Immature natural killer cell (primary cell): ENCODE measurements at regions not wholly inside any gene's neighbourhood (a gene's known extent, or its start where the extent isn't known, plus 50 kb on each side); places are given as distances from the start of the nearest gene placed in this dataset.

Experiments used
- DNase-seq, 3 donors: peaks; one replicate each; pipeline ENCODE4 v3.0.0; 2022; ENCODE audit warnings: mixed read lengths in 1 of 3
- H3K27ac Mint-ChIP-seq, 6 donors: one replicate each; pipeline ENCODE4 v1.8.0; 2020; ENCODE audit warnings: mixed read lengths in 6 of 6, mild to moderate bottlenecking in 5 of 6, inconsistent platforms in 4 of 6, moderate library complexity in 3 of 6
- H3K27me3 Mint-ChIP-seq, 3 donors: one replicate each; pipeline ENCODE4 v1.8.0; 2020 to 2021; ENCODE audit warnings: low read depth in 3 of 3, mild to moderate bottlenecking in 3 of 3, mixed read lengths in 3 of 3, moderate library complexity in 3 of 3, inconsistent platforms in 1 of 3
- H3K36me3 Mint-ChIP-seq, 3 donors: one replicate each; pipeline ENCODE4 v1.8.0; 2020; ENCODE audit warnings: mixed read lengths in 3 of 3, inconsistent platforms in 2 of 3, mild to moderate bottlenecking in 2 of 3
- H3K4me1 Mint-ChIP-seq, 2 donors: one replicate each; pipeline ENCODE4 v1.8.0; 2020; ENCODE audit warnings: inconsistent platforms in 2 of 2, mild to moderate bottlenecking in 2 of 2, mixed read lengths in 2 of 2, moderate library complexity in 1 of 2
- H3K4me3 Mint-ChIP-seq, 5 donors: one replicate each; pipeline ENCODE4 v1.8.0; 2020; ENCODE audit warnings: mild to moderate bottlenecking in 5 of 5, mixed read lengths in 5 of 5, inconsistent platforms in 3 of 5, moderate library complexity in 3 of 5
- H3K9me3 Mint-ChIP-seq, 6 donors: one replicate each; pipeline ENCODE4 v1.8.0; 2020; ENCODE audit warnings: mild to moderate bottlenecking in 6 of 6, mixed read lengths in 6 of 6, inconsistent platforms in 4 of 6, moderate library complexity in 3 of 6

DNA sequence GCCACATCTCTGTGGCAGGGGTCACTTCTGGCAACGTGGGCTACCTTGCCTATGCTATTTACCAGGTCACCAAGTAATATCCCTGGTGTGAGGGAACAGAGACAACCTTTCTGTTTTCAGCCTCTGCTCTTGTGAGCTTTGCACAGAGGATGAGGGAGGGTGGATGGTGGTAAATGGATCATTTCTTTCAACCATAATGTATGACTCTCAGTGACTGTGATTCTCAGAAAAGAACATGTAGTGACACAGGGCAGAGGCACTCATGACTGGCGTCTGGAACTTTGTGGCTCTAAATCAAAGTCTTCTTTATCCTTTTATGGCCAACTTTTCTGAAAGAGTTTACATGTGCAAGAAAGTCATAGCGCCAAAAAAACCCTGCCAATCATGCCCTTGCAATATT is 153.5 kb upstream of the USP24 start:
- H3K9me3 Mint-ChIP-seq = no peaks in the 10 kb centered on the region
- no peaks in the 10 kb centered on the region for H3K36me3 Mint-ChIP-seq
- no peak for DNase-seq
- H3K27ac Mint-ChIP-seq = no peak overlapping the region
- H3K27me3 Mint-ChIP-seq = peaks cover 3 to 5% (median 4%) of the 10 kb centered on the region in 3 donors
- H3K4me1 Mint-ChIP-seq = no peaks in the 10 kb centered on the region
- H3K4me3 Mint-ChIP-seq = no peak overlapping the region

DNA sequence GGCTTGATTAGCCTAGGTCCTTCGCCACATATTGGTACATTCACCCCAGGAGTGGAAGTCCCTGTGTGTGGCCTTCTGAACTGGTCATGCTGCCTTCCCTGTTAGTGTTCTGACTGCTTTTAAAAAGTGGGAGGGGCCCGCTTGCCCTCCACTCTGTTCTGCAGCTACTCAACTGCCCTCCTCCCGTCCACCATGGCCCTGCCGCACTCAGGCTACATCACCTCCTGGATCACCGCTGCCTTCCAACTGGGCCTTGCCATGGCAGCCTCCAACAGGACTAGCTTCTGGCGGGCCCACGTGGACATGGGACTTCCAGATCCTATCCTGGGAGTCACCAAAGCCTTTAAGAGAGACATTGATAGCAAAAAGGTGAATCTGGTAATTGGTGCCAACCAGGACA is 152.1 kb upstream of the USP24 start:
- H3K36me3 Mint-ChIP-seq = no peaks in the 10 kb centered on the region
- peaks cover 4 to 9% of the 10 kb centered on the region in 2 donors for H3K4me1 Mint-ChIP-seq
- H3K27me3 Mint-ChIP-seq = peaks cover 3 to 6% (median 5%) of the 10 kb centered on the region in 3 donors
- H3K4me3 Mint-ChIP-seq = no peak overlapping the region
- H3K9me3 Mint-ChIP-seq = no peaks in the 10 kb centered on the region
- no peak for DNase-seq
- H3K27ac Mint-ChIP-seq = no peak overlapping the region

DNA sequence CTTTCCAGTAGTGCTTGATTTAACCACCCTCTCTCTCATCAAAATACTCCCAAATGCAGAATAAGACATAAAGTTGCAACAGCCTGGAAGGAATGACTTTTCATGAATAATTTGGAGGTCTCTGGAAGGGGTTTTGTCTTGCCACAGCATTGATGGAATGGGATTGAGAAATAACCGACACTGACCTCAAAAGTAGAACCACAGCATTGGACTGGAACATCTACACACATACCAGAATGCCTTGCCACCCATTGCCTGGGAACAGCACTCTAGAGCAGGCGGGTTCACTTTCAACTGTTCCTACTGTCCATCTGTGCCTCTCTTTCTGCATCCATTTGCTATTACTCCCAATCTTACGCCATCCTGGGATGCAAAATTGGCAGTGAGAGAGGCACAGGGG is 149.1 kb upstream of the USP24 start:
- DNase-seq = no peak
- Mint-ChIP-seq H3K27me3 (peaks cover 2 to 11% (median 3%) of the 10 kb centered on the region in 3 donors), H3K9me3 (no peaks in the 10 kb centered on the region)

DNA sequence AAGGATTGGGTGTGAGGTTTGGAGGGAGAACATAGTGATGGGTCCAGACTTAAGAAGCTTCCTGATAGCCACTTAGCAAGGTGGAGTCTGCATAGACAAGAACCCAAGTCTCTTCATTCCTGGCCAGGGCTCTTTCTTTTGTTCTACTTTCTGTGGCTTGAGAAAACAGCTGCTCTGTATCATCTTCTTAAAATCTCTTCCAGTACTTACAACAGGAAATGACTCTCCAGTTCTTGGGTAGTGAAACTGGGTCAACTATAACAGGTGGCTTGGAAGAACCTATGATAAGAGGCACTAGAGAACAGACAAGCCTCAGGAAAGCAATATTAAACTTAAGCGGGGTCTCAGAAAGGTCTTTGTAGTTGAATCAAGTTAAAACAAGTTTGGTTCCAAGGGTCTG is 148.1 kb upstream of the USP24 start:
- no peak overlapping the region for H3K27ac Mint-ChIP-seq
- no peak for DNase-seq
- peaks cover 2 to 11% (median 3%) of the 10 kb centered on the region in 3 donors for H3K27me3 Mint-ChIP-seq
- H3K4me3 Mint-ChIP-seq = no peak overlapping the region
- H3K4me1 Mint-ChIP-seq = peaks cover 4 to 9% of the 10 kb centered on the region in 2 donors
- no peaks in the 10 kb centered on the region for H3K9me3 Mint-ChIP-seq
- H3K36me3 Mint-ChIP-seq = no peaks in the 10 kb centered on the region

More for the DNA sequence above, 149.1 kb upstream of the USP24 start:
- Mint-ChIP-seq H3K4me3 (no peak overlapping the region), H3K27ac (no peak overlapping the region), H3K36me3 (no peaks in the 10 kb centered on the region), H3K4me1 (peaks cover 4 to 9% of the 10 kb centered on the region in 2 donors)

DNA sequence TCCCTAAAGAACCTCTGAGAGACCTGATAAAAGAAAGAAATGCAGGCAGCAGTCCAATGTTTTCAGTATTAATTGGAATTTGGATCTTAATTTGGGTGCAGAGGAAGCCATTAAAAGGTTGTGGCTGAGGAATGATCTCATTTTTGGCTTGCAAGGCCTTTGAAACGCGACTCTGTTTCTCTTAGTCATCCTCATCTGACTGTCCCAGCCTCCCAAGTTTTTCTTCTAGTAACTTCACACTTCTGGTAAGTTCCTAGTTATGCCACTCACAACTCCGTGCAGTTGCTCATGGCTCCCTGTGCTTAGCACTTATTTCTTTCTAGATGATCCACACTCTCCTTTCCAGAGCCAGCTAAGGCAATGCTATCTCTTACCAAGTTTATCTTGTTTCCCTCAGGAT is 147.4 kb upstream of the USP24 start:
- H3K9me3 Mint-ChIP-seq = no peaks in the 10 kb centered on the region
- no peaks in the 10 kb centered on the region for H3K36me3 Mint-ChIP-seq
- H3K27ac Mint-ChIP-seq = no peak overlapping the region
- H3K27me3 Mint-ChIP-seq = peaks cover 0 to 11% (median 2%) of the 10 kb centered on the region in 3 donors
- H3K4me1 Mint-ChIP-seq = peaks cover 4 to 9% of the 10 kb centered on the region in 2 donors
- H3K4me3 Mint-ChIP-seq = no peak overlapping the region
- DNase-seq = no peak

DNA sequence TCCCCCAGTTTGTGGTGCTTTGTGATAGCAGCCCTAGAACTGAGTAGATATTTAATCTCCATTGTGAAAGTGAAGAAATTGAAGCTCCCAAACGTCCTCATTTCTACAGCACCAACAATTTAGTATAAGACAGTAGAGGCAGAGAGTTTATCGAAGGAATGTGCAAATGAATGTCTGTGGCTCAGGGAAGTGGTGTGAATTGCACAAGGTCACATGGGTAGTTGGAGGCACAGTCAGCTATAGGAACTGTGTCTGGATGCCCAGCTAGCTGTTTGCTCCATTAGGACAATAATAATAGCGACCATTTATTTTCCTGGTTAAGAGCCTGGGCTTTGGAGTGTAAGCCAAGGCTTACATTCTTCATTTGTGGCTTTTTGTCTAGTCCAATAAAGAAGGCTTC is 144.4 kb upstream of the USP24 start:
- no peak overlapping the region for H3K4me3 Mint-ChIP-seq
- H3K4me1 Mint-ChIP-seq = peaks cover 4 to 9% of the 10 kb centered on the region in 2 donors
- H3K9me3 Mint-ChIP-seq = no peaks in the 10 kb centered on the region
- no peaks in the 10 kb centered on the region for H3K36me3 Mint-ChIP-seq
- no peak for DNase-seq
- H3K27ac Mint-ChIP-seq = no peak overlapping the region
- peaks cover 0 to 12% (median 0%) of the 10 kb centered on the region in 3 donors for H3K27me3 Mint-ChIP-seq

DNA sequence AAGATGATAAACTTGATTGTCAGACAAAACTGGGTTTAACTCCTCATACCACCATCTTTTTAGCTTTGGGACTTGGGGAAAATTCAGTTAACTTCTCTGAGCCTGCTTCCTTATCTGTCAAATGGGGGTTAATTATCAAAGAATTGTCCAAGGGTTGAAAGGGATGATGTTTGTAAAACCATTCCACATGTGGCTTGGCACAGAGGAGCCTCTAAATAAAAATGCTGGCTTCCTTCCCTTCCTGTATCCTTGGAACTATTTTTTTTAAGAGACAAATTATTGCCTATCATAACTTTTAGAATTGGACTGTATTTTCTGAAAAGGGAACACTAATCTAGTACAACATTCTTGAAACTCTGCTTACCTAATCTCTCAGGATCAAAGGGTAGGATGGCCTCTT is 143.4 kb upstream of the USP24 start:
- no peak overlapping the region for H3K4me3 Mint-ChIP-seq

DNA sequence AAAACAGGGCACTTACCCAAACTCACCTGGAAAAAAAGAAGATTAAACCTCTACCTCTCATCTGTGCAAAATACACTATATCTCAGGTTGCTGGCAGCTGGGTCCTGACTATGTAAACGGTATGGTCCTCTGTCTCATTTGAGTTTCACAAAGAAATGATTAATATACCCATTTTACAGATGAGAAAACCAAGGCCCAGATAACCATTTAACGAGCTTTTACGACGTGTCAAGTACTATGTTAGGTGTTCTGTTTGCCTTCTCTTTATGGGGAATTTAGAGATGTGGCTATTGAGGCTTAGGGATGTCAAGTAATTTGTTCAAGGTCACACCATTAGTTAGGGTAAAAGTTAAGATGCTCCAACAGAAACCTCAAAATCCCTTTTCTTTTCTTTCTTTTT is 140.4 kb upstream of the USP24 start:
- H3K27ac Mint-ChIP-seq = no peak overlapping the region
- DNase-seq = no peak
- no peaks in the 10 kb centered on the region for H3K4me1 Mint-ChIP-seq
- H3K4me3 Mint-ChIP-seq = no peak overlapping the region
- H3K27me3 Mint-ChIP-seq = peaks cover 0 to 13% (median 3%) of the 10 kb centered on the region in 3 donors
- no peaks in the 10 kb centered on the region for H3K36me3 Mint-ChIP-seq
- no peaks in the 10 kb centered on the region for H3K9me3 Mint-ChIP-seq

More for the DNA sequence above, 143.4 kb upstream of the USP24 start:
- Mint-ChIP-seq H3K9me3 (no peaks in the 10 kb centered on the region), H3K27ac (no peak overlapping the region), H3K4me1 (peaks cover 4 to 9% of the 10 kb centered on the region in 2 donors), H3K27me3 (peaks cover 0 to 13% (median 0%) of the 10 kb centered on the region in 3 donors), H3K36me3 (no peaks in the 10 kb centered on the region)
- no peak for DNase-seq

DNA sequence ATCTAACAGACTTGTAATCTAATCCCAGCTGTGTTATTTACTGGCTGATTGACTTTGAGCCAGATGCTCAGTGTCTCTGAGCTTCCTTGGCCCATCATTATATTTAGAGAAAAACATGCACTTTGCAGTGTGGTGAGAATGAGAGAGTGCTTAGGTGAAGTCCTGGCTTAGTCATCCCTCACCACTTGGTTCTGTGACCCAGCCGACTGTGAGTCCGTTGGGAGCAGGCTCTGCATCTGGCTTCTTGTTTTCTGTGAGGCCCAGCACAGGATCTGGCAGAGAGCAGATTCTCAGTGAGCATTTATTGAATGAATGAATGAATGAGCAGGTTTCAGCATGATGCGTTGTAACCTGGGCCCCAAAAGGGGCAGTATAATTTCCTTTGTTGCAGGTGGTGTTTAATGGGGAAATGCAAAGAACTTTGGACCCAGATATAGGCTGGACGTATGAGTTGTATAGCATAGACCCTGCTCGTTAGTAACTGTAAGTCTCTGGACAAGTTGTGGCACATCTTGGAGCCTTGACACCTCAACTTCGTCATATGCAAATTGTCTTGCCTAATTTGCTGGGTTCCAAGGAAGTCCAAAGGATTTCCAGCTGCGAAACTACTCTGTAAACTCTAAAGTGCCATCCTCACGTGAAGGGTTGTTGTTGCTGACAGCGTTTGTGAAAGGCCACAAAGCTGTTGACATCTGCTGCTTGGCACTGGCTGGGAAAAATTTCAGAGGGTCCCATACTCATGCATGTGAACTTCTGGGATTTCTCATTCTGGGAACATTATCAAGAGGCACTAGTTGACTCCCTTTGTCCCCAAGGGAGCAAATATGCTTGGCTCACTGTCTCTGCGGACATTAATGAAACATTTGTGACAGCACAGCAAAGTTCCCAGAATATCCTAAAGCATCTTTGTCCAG is 138.8 kb upstream of the USP24 start:
- Mint-ChIP-seq H3K9me3 (no peaks in the 10 kb centered on the region), H3K4me1 (no peaks in the 10 kb centered on the region), H3K27me3 (peaks cover 0 to 11% (median 3%) of the 10 kb centered on the region in 3 donors), H3K4me3 (no peak overlapping the region), H3K36me3 (no peaks in the 10 kb centered on the region), H3K27ac (no peak overlapping the region)
- no peak for DNase-seq

DNA sequence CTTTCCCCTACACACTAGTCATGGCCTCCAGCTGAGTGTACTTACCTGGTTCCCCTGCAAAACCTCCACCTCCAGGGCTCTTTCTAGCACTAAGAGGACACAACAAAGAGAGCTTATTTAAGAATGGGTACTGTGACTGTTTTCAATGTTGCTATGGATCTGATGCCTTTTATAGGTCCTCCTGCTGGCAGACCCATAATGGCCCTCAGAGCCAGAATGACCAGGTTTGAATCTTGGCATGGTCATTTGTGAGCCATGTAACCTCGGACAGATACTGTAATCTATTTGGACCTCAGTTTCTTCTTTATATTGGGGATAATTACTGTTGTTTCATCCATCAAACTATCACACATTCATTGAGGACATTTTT is 137.6 kb upstream of the USP24 start:
- no peaks in the 10 kb centered on the region for H3K36me3 Mint-ChIP-seq
- peaks cover 0 to under 1% (median 0%) of the 10 kb centered on the region in 6 donors for H3K9me3 Mint-ChIP-seq

DNA sequence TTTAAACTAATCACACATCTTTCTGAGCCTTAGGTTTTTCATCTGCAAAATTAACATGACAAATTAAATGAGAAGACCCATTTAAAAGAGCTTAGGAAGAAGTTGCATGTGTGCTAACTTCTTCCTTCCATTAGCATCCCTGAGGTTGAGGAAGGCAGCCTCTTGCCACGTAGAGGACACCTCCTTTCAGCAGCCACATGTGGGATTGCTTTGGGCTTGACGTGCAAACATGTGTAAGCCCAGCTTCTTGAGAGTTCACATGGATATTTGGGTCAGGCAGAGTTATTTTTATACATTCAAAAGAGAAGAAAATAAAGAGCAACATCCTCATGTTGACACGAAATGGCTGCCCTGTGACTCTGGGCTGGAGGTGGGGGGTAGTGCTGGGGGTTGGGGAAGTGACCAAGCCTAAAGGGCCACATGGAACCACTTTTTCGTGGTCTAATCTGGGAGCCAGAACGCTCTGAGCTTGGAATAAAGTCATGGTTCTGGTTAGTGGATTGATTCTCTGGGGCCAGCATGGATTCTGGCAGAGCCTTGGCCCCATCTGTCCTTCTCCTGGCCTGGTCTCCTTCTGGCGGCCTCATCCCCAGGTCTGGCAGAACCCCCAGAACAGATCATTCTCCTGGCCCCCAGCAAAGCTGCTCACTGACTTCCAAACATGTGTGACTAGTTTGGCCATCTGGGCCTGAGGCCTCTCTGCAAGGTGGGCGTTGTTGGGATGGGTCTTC is 137.1 kb upstream of the USP24 start:
- DNase-seq = no peak
- peaks cover 0 to 11% (median 3%) of the 10 kb centered on the region in 3 donors for H3K27me3 Mint-ChIP-seq
- peaks cover 0 to 1% (median 0%) of the 10 kb centered on the region in 6 donors for H3K9me3 Mint-ChIP-seq
- no peaks in the 10 kb centered on the region for H3K4me1 Mint-ChIP-seq
- no peaks in the 10 kb centered on the region for H3K36me3 Mint-ChIP-seq
- H3K4me3 Mint-ChIP-seq = no peak overlapping the region
- no peak overlapping the region for H3K27ac Mint-ChIP-seq

More for the DNA sequence above, 137.6 kb upstream of the USP24 start:
- H3K27ac Mint-ChIP-seq = no peak overlapping the region
- no peak for DNase-seq
- peaks cover 0 to 11% (median 3%) of the 10 kb centered on the region in 3 donors for H3K27me3 Mint-ChIP-seq
- no peak overlapping the region for H3K4me3 Mint-ChIP-seq
- H3K4me1 Mint-ChIP-seq = no peaks in the 10 kb centered on the region

DNA sequence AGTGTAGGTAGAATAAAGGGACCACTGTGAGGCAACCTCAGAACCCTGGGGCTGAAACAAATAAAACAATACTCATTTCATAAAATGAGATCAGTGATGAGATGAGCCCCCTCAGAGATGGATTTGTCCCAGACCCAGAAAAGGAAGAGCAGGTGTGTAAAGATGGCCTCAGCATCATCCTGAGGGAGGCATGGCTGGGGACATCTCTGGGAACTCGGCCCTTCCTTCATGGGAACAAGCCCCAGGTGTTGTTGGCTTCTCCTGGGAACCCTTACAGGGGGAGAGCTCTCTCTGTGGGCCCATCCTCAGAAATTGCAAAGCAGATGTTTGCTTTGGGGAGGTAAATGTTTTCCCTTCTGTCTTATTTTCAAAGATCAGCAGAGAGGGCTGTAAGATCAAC is 133.2 kb upstream of the USP24 start:
- H3K4me3 Mint-ChIP-seq = no peak overlapping the region
- H3K9me3 Mint-ChIP-seq = peaks cover 0 to 1% (median 0%) of the 10 kb centered on the region in 6 donors
- H3K4me1 Mint-ChIP-seq = no peaks in the 10 kb centered on the region
- no peak for DNase-seq
- no peaks in the 10 kb centered on the region for H3K36me3 Mint-ChIP-seq
- H3K27me3 Mint-ChIP-seq = peaks cover under 1 to 5% (median 3%) of the 10 kb centered on the region in 3 donors
- no peak overlapping the region for H3K27ac Mint-ChIP-seq

DNA sequence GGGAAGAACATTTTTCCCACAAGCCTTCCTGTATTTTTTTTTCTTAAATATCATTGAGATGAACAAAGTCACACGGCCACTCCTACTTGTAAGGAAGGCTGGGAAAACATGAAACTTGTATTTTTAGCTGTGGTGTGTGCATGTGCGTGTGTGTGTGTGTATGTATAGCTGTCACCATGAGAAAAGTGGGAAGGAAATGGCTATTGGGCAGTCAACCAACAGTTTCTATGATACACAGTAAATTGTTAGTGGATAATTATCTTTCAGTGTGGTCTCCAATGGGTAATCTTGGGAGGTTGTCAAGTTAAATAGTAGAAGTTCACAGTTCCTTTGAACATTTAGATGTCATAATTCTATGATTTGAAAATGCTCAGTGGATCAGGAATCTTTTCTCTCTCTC is 132.7 kb upstream of the USP24 start:
- H3K27me3 Mint-ChIP-seq = peaks cover 2 to 3% (median 2%) of the 10 kb centered on the region in 3 donors
- no peaks in the 10 kb centered on the region for H3K36me3 Mint-ChIP-seq
- DNase-seq = no peak
- no peak overlapping the region for H3K27ac Mint-ChIP-seq
- H3K9me3 Mint-ChIP-seq = peaks cover 0 to 1% (median 0%) of the 10 kb centered on the region in 6 donors
- H3K4me1 Mint-ChIP-seq = no peaks in the 10 kb centered on the region
- no peak overlapping the region for H3K4me3 Mint-ChIP-seq

DNA sequence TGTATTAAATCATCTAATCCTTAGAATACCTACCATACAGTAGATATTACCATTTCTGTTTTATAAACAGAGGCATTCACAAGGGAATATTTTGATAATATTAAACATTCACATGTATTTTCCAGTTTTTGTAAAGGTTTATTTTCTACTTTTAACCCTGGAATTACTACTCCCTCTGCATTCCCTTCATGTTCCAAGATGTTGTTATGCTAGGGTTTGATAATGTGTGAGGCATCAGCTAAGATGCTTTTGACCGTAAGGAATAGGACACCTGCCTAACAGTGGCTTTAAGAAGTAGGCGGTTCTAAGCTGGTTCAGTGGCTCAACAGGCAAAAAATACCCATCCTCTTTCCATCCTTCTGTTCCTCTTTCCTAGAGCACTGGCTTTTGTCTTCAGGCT is 131.9 kb upstream of the USP24 start:
- no peak for DNase-seq
- H3K36me3 Mint-ChIP-seq = no peaks in the 10 kb centered on the region
- H3K27me3 Mint-ChIP-seq = peaks cover 2 to 3% (median 2%) of the 10 kb centered on the region in 3 donors

More for the DNA sequence above, 131.9 kb upstream of the USP24 start:
- Mint-ChIP-seq H3K4me3 (no peak overlapping the region), H3K9me3 (peaks cover 0 to 1% (median 0%) of the 10 kb centered on the region in 6 donors), H3K4me1 (no peaks in the 10 kb centered on the region), H3K27ac (no peak overlapping the region)
